ENCODE measurements at regions not wholly inside any gene's neighbourhood (a gene's known extent, or its start where the extent isn't known, plus 50 kb on each side); places are given as distances from the start of the nearest gene placed in this dataset.

DNA sequence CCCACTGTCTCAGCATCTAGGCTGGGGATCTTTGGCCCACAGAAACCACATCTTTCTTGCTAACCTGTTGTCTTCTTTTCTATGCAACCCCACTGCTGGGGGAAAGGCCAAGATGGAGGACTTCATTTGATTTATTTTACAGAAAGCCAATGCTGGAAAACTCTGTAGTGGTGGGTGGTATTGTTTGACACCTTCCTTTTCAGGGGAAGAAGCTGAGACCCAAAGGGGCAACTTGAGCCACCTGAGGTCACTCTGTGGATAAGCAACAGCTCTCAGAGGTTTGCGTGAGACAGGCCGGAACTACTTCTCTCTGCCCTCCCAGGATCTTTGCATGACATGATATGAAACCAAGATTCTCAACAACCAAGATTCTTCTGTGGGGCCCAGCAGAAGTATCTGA is 645.2 kb downstream of the VRK1 start:
- no peaks in the 10 kb centered on the region for H3K36me3 ChIP-seq (replicated peaks; ENCODE audit: insufficient read depth, low read depth)
- H3K4me3 ChIP-seq = no peak overlapping the region
- no peaks in the 10 kb centered on the region for H3K27me3 ChIP-seq
- no peaks in the 10 kb centered on the region for H3K9me3 ChIP-seq (ENCODE audit: low read depth)
- no peak overlapping the region for H3K27ac ChIP-seq
- H3K79me2 ChIP-seq = no peaks in the 10 kb centered on the region
- H2AFZ ChIP-seq = no peak overlapping the region
- H3K4me2 ChIP-seq = no peak overlapping the region
- no peak for DNase-seq (ENCODE audit: low spot score)
- no peak for TF ChIP-seq EZH2phosphoT487 (IDR thresholded peaks at IDR 0.05; ENCODE audit: low read depth, severe bottlenecking, unreplicated experiment)
- no peak for TF ChIP-seq EZH2 (IDR thresholded peaks at IDR 0.05; ENCODE audit: borderline replicate concordance)
- TF ChIP-seq, protein P1, sequence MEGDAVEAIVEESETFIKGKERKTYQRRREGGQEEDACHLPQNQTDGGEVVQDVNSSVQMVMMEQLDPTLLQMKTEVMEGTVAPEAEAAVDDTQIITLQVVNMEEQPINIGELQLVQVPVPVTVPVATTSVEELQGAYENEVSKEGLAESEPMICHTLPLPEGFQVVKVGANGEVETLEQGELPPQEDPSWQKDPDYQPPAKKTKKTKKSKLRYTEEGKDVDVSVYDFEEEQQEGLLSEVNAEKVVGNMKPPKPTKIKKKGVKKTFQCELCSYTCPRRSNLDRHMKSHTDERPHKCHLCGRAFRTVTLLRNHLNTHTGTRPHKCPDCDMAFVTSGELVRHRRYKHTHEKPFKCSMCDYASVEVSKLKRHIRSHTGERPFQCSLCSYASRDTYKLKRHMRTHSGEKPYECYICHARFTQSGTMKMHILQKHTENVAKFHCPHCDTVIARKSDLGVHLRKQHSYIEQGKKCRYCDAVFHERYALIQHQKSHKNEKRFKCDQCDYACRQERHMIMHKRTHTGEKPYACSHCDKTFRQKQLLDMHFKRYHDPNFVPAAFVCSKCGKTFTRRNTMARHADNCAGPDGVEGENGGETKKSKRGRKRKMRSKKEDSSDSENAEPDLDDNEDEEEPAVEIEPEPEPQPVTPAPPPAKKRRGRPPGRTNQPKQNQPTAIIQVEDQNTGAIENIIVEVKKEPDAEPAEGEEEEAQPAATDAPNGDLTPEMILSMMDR (IDR thresholded peaks at IDR 0.05; ENCODE audit: poor library complexity) = no peak
- no peaks in the 10 kb centered on the region for H3K9me2 ChIP-seq (replicated peaks; ENCODE audit: insufficient read depth)
- 98% methylated on average over 2 of the region's 2 CpGs for WGBS (ENCODE audit: low lambda C conversion rate, missing lambda C conversion rate)
- H4K20me1 ChIP-seq (ENCODE audit: insufficient read depth, poor library complexity, severe bottlenecking) = no peaks in the 10 kb centered on the region
- H3K4me1 ChIP-seq (ENCODE audit: insufficient read depth) = no peaks in the 10 kb centered on the region

DNA sequence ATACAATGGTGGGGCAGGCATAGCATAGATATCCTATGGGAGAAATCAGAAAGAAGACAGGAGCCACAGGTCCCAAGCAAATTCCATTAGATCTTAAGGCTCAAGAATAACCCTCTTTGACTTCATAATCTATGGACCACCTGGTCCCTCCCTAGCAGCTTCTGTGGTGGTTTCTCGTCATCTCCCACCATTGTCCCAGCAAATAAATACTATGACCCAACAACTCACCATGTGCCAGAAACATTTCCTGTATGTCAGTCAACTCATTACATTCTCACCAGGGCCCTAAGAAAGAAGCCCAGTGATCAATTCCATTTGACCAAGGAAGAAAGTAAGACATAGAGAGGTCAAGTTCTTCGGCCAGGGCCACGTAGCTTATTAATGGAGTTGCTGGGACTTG is 646.2 kb downstream of the VRK1 start:
- H4K20me1 ChIP-seq (ENCODE audit: insufficient read depth, poor library complexity, severe bottlenecking) = no peaks in the 10 kb centered on the region
- TF ChIP-seq EZH2phosphoT487 (IDR thresholded peaks at IDR 0.05; ENCODE audit: low read depth, severe bottlenecking, unreplicated experiment) (no peak), EZH2 (IDR thresholded peaks at IDR 0.05; ENCODE audit: borderline replicate concordance) (no peak)
- TF ChIP-seq, protein P1 (IDR thresholded peaks at IDR 0.05; ENCODE audit: poor library complexity) = no peak
- H3K36me3 ChIP-seq (replicated peaks; ENCODE audit: insufficient read depth, low read depth) = no peaks in the 10 kb centered on the region
- no peak overlapping the region for H3K4me3 ChIP-seq
- 76% methylated on average over 3 of the region's 3 CpGs for WGBS (ENCODE audit: low lambda C conversion rate, missing lambda C conversion rate)
- no peaks in the 10 kb centered on the region for H3K4me1 ChIP-seq (ENCODE audit: insufficient read depth)
- no peak for DNase-seq (ENCODE audit: low spot score)
- no peaks in the 10 kb centered on the region for H3K27me3 ChIP-seq
- no peaks in the 10 kb centered on the region for H3K79me2 ChIP-seq
- H3K27ac ChIP-seq = no peak overlapping the region
- no peak overlapping the region for H2AFZ ChIP-seq
- H3K9me2 ChIP-seq (replicated peaks; ENCODE audit: insufficient read depth) = no peaks in the 10 kb centered on the region
- H3K4me2 ChIP-seq = no peak overlapping the region
- H3K9me3 ChIP-seq (ENCODE audit: low read depth) = no peaks in the 10 kb centered on the region

DNA sequence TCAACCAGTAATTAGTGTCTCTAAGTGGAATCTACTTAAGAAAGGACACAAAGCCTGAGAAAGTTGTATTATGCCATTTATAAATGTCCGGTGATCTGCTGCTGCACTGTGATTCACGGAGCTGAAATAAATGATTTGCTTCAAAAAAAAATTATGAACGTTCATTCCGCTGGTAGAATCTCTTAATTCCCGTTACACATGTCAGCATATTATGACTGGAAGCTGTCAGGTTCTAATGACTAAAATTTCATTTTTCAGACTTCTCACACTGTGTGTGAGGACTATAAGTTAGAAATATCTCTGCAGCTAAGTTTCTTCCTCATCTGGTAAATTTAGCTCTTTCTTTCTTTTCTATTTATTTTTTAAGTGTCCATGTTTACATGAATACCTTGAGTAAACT is 647.1 kb downstream of the VRK1 start:
- H3K4me2 ChIP-seq = no peak overlapping the region
- H3K27ac ChIP-seq = no peak overlapping the region
- no peaks in the 10 kb centered on the region for H3K79me2 ChIP-seq
- DNase-seq (ENCODE audit: low spot score) = no peak
- no peak overlapping the region for H3K4me3 ChIP-seq
- 94% methylated on average over 5 of the region's 5 CpGs for WGBS (ENCODE audit: low lambda C conversion rate, missing lambda C conversion rate)
- H3K36me3 ChIP-seq (replicated peaks; ENCODE audit: insufficient read depth, low read depth) = no peaks in the 10 kb centered on the region
- no peaks in the 10 kb centered on the region for H4K20me1 ChIP-seq (ENCODE audit: insufficient read depth, poor library complexity, severe bottlenecking)
- TF ChIP-seq EZH2 (IDR thresholded peaks at IDR 0.05; ENCODE audit: borderline replicate concordance) (no peak), EZH2phosphoT487 (IDR thresholded peaks at IDR 0.05; ENCODE audit: low read depth, severe bottlenecking, unreplicated experiment) (no peak)
- TF ChIP-seq, protein P1 (IDR thresholded peaks at IDR 0.05; ENCODE audit: poor library complexity) = no peak
- H2AFZ ChIP-seq = no peak overlapping the region
- H3K9me3 ChIP-seq (ENCODE audit: low read depth) = no peaks in the 10 kb centered on the region
- no peaks in the 10 kb centered on the region for H3K9me2 ChIP-seq (replicated peaks; ENCODE audit: insufficient read depth)
- H3K4me1 ChIP-seq (ENCODE audit: insufficient read depth) = no peaks in the 10 kb centered on the region
- H3K27me3 ChIP-seq = no peaks in the 10 kb centered on the region

DNA sequence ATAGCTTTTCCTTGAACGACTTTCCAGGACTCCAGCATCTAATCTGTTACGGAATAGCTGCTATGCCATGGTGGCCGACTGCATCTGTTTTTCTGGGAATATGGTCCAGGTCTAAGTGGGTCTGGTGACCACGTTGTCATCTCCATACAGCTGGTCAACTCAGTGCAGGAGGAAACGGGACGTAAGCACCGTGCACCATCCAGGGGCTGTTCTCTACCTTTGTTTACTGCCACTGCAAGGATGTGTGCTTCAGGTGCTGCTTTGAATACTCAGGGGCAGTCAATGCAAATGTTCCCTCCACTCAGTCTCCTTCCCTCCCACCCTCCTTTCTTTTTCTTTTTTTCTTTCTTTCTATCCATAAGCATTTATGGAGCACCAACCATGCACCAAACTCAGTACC is 648.2 kb downstream of the VRK1 start:
- H3K9me2 ChIP-seq (replicated peaks; ENCODE audit: insufficient read depth) = no peaks in the 10 kb centered on the region
- TF ChIP-seq EZH2 (IDR thresholded peaks at IDR 0.05; ENCODE audit: borderline replicate concordance) = no peak
- TF ChIP-seq, protein P1 (IDR thresholded peaks at IDR 0.05; ENCODE audit: poor library complexity) = no peak
- TF ChIP-seq EZH2phosphoT487 (IDR thresholded peaks at IDR 0.05; ENCODE audit: low read depth, severe bottlenecking, unreplicated experiment) = no peak
- H2AFZ ChIP-seq = no peak overlapping the region
- 83% methylated on average over 7 of the region's 7 CpGs for WGBS (ENCODE audit: low lambda C conversion rate, missing lambda C conversion rate)
- no peaks in the 10 kb centered on the region for H3K9me3 ChIP-seq (ENCODE audit: low read depth)
- no peak for DNase-seq (ENCODE audit: low spot score)
- H3K79me2 ChIP-seq = no peaks in the 10 kb centered on the region
- no peaks in the 10 kb centered on the region for H3K4me1 ChIP-seq (ENCODE audit: insufficient read depth)
- H3K27ac ChIP-seq = no peak overlapping the region
- H3K4me2 ChIP-seq = no peak overlapping the region
- H3K36me3 ChIP-seq (replicated peaks; ENCODE audit: insufficient read depth, low read depth) = no peaks in the 10 kb centered on the region
- no peak overlapping the region for H3K4me3 ChIP-seq
- H4K20me1 ChIP-seq (ENCODE audit: insufficient read depth, poor library complexity, severe bottlenecking) = no peaks in the 10 kb centered on the region
- H3K27me3 ChIP-seq = no peaks in the 10 kb centered on the region
